Panc1 (cell line): ENCODE measurements at regions not wholly inside any gene's neighbourhood (a gene's known extent, or its start where the extent isn't known, plus 50 kb on each side); places are given as distances from the start of the nearest gene placed in this dataset.

Experiments used
- ATAC-seq: fragments of 200-7000 bp; cut with Tn5 transposase; 2 replicates; pipeline ENCODE4 v1.9.1; 2020; ENCODE audit warnings: mild to moderate bottlenecking, moderate library complexity
- BruUV-seq: library from RNA; stranded (reverse); fragments of 400-500 nt; replicated peaks from 2 replicates; lab custom pipeline; 2021; lab: Mats Ljungman, UMichigan
- CTCF ChIA-PET: fragments of 300-600 bp; sonication (Branson Sonifier 250); formaldehyde crosslinking; loops from one replicate; lab custom pipeline; 2022; ENCODE audit warnings: antibody characterized with exemption; lab: Charles Lee
- POLR2A ChIA-PET: fragments of 300-600 bp; sonication (Branson Sonifier 250); formaldehyde crosslinking; loops from one replicate; lab custom pipeline; 2022; ENCODE audit warnings: antibody characterized with exemption; lab: Charles Lee
- DNase-seq: peaks from one replicate; pipeline ENCODE4 v3.0.0-alpha.2; 2010; ENCODE audit warnings: low read depth, low spot score
- H3K27ac ChIP-seq: 2 replicates; pipeline ENCODE4 v1.5.1; 2011; ENCODE audit warnings: mild to moderate bottlenecking, low read length, inconsistent platforms
- H3K27me3 ChIP-seq: fragments of 200-500 bp; sonication (Bioruptor generic); 2 replicates; pipeline ENCODE4 v1.6.0; 2014; ENCODE audit warnings: low read length, inconsistent platforms; ENCODE audit not compliant: control insufficient read depth, insufficient read depth
- H3K36me3 ChIP-seq: fragments of 200-500 bp; sonication (Bioruptor generic); 2 replicates; pipeline ENCODE4 v1.5.1; 2014; ENCODE audit warnings: inconsistent platforms, mild to moderate bottlenecking, low read length, moderate library complexity; ENCODE audit not compliant: control insufficient read depth, insufficient read depth
- H3K4me1 ChIP-seq: 2 replicates; pipeline ENCODE4 v1.5.1; 2011; ENCODE audit warnings: inconsistent platforms, mild to moderate bottlenecking, low read length, moderate library complexity; ENCODE audit not compliant: control insufficient read depth, insufficient read depth
- H3K4me3 ChIP-seq, 2 experiments: 2 replicates each; pipeline ENCODE4 v1.5.1; 2011 to 2012; ENCODE audit warnings: low read depth in 2 of 2, low read length in 2 of 2, mild to moderate bottlenecking in 2 of 2, inconsistent platforms in 1 of 2, moderate library complexity in 1 of 2
- H3K9me3 ChIP-seq: fragments of 200-500 bp; sonication (Bioruptor generic); 2 replicates; pipeline ENCODE4 v1.5.1; 2014; ENCODE audit warnings: low read depth, mild to moderate bottlenecking, inconsistent platforms, low read length, moderate library complexity; ENCODE audit not compliant: control insufficient read depth, insufficient read depth
- POLR2AphosphoS5 ChIP-seq: IDR thresholded peaks from 2 replicates; pipeline ENCODE4 v1.6.1; 2012; ENCODE audit warnings: mild to moderate bottlenecking, low read depth, low read length, moderate library complexity
- SIN3A ChIP-seq: IDR thresholded peaks from 2 replicates; pipeline ENCODE4 v1.6.1; 2012; ENCODE audit warnings: low read depth, mild to moderate bottlenecking, low read length, moderate library complexity, borderline replicate concordance; ENCODE audit not compliant: insufficient read depth
- TCF7L2 ChIP-seq: IDR thresholded peaks from 2 replicates; pipeline ENCODE4 v1.6.1; 2011; ENCODE audit warnings: mild to moderate bottlenecking, low read depth, low read length, inconsistent platforms
- in situ Hi-C: cut with HindIII; loops from 2 replicates; pipeline ENCODE4 v1.10.0; 2016; ENCODE audit warnings: low sequenced_read_pairs, low pct_unique_long_range_greater_than_20kb
- intact Hi-C: fragments of 100-400 bp; cut with micrococcal nuclease; formaldehyde crosslinking; loops from one replicate; pipeline ENCODE4 v1.10.0; 2022; ENCODE audit not compliant: unreplicated experiment
- TF ChIP-seq, protein P1 (sequence below): fragments of 450-650 bp; IDR thresholded peaks from 2 replicates; pipeline ENCODE4 v1.5.1; 2017; ENCODE audit warnings: mild to moderate bottlenecking
- TF ChIP-seq, protein P2 (sequence below), 2 experiments: IDR thresholded peaks; 2 replicates each; pipeline ENCODE4 v1.6.1; 2011 to 2012; ENCODE audit warnings: low read depth in 2 of 2, control low read depth in 1 of 2, low read length in 1 of 2, mild to moderate bottlenecking in 1 of 2, moderate library complexity in 1 of 2; ENCODE audit not compliant: insufficient read depth in 1 of 2

DNA sequence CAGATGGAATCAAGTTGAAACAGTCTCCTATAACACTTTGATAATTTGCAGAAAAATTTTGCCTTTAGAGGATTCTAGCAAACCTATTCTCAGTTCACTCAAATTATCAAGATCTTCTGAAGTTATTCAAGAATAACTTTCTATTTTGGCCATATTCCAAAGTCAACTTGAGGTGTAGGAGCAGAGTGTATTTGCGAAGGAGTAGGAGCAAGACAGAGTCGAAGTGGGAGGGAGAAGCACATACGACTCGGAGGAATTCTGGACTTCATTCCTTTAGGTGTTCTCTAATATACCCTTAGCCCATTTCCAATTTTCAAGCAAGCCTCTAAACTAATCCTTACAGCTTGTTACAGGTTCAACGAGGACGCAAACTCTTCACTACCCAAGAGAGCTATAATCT is 252.9 kb downstream of the GPM6A start:
- BruUV-seq, result no TSS peak
- TF ChIP-seq POLR2AphosphoS5, result no peak
- TF ChIP-seq SIN3A, result no peak
- TF ChIP-seq TCF7L2, result no peak
- TF ChIP-seq, protein P1, sequence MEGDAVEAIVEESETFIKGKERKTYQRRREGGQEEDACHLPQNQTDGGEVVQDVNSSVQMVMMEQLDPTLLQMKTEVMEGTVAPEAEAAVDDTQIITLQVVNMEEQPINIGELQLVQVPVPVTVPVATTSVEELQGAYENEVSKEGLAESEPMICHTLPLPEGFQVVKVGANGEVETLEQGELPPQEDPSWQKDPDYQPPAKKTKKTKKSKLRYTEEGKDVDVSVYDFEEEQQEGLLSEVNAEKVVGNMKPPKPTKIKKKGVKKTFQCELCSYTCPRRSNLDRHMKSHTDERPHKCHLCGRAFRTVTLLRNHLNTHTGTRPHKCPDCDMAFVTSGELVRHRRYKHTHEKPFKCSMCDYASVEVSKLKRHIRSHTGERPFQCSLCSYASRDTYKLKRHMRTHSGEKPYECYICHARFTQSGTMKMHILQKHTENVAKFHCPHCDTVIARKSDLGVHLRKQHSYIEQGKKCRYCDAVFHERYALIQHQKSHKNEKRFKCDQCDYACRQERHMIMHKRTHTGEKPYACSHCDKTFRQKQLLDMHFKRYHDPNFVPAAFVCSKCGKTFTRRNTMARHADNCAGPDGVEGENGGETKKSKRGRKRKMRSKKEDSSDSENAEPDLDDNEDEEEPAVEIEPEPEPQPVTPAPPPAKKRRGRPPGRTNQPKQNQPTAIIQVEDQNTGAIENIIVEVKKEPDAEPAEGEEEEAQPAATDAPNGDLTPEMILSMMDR, result no peak
- TF ChIP-seq, protein P2, sequence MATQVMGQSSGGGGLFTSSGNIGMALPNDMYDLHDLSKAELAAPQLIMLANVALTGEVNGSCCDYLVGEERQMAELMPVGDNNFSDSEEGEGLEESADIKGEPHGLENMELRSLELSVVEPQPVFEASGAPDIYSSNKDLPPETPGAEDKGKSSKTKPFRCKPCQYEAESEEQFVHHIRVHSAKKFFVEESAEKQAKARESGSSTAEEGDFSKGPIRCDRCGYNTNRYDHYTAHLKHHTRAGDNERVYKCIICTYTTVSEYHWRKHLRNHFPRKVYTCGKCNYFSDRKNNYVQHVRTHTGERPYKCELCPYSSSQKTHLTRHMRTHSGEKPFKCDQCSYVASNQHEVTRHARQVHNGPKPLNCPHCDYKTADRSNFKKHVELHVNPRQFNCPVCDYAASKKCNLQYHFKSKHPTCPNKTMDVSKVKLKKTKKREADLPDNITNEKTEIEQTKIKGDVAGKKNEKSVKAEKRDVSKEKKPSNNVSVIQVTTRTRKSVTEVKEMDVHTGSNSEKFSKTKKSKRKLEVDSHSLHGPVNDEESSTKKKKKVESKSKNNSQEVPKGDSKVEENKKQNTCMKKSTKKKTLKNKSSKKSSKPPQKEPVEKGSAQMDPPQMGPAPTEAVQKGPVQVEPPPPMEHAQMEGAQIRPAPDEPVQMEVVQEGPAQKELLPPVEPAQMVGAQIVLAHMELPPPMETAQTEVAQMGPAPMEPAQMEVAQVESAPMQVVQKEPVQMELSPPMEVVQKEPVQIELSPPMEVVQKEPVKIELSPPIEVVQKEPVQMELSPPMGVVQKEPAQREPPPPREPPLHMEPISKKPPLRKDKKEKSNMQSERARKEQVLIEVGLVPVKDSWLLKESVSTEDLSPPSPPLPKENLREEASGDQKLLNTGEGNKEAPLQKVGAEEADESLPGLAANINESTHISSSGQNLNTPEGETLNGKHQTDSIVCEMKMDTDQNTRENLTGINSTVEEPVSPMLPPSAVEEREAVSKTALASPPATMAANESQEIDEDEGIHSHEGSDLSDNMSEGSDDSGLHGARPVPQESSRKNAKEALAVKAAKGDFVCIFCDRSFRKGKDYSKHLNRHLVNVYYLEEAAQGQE (IDR thresholded peaks at IDR 0.05; ENCODE audit: insufficient read depth in 1 of 2, low read depth in 2 of 2, low read length in 1 of 2), result no peak
- Histone ChIP-seq H3K27me3 (no peaks in the 10 kb centered on the region), H3K4me1 (no peaks in the 10 kb centered on the region), H3K36me3 (no peaks in the 10 kb centered on the region), H3K27ac (no peak overlapping the region), H3K4me3 (no peak overlapping the region), H3K9me3 (no peaks in the 10 kb centered on the region)
- intact Hi-C loops (no loop called here), in situ Hi-C loops (no loop called here)
- ChIA-PET POLR2A (no interaction called here), CTCF (no interaction called here)
- no peak for DNase-seq
- ATAC-seq, result no peak

DNA sequence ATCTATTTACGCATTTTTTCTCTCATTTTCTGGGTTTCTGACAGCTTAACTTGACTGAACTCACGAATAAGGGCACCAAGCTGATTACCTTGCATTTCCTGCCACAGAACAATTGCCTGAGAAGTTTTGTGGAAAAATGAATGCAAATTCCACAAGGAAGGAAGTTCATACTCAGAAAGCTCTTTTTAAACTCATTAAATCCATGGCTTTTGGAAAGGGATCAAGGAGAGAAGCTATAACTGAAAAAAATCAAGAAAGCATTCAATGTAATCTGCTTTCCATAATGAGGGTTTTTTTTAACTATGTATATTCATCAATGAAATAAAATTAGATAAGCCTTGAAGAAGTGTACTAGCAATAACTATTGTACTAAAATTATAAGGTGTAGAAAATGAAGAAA is 252.5 kb downstream of the GPM6A start:
- POLR2A ChIA-PET, result no interaction called here
- H3K36me3 ChIP-seq, result no peaks in the 10 kb centered on the region
- CTCF ChIA-PET, result no interaction called here
- intact Hi-C loops (no loop called here), in situ Hi-C loops (no loop called here)
- DNase-seq, result no peak
- ATAC-seq, result no peak
- H3K4me3 ChIP-seq, result no peak overlapping the region
- no TSS peak for BruUV-seq
- TF ChIP-seq TCF7L2, result no peak
- no peak for TF ChIP-seq POLR2AphosphoS5
- TF ChIP-seq SIN3A, result no peak
- TF ChIP-seq, protein P1, result no peak
- TF ChIP-seq, protein P2 (IDR thresholded peaks at IDR 0.05; ENCODE audit: insufficient read depth in 1 of 2, low read depth in 2 of 2, low read length in 1 of 2), result no peak
- H3K27ac ChIP-seq, result no peak overlapping the region
- no peaks in the 10 kb centered on the region for H3K27me3 ChIP-seq
- no peaks in the 10 kb centered on the region for H3K9me3 ChIP-seq
- no peaks in the 10 kb centered on the region for H3K4me1 ChIP-seq
